ENCODE measurements at regions not wholly inside any gene's neighbourhood (a gene's known extent, or its start where the extent isn't known, plus 50 kb on each side); places are given as distances from the start of the nearest gene placed in this dataset.

DNA sequence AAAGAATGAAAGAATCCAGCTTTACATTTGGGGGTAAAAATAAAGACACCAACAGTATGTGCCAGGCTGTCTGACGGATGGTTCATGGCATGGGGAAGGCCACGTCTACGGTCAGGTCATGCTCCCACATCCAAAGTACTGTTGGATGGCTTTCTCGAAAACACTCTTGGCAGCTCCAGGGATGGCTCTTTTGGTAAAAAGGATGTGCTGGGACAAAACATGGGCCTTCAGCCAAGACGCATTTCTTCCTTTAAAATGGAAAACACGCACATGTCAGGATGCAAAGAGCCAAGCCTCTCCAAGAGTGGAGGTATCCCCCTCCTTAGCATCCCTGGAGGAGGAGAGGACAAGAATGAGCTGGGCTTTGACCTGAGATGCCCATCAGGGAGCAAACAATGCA is 376.5 kb upstream of the KLHL29 start:
- Histone ChIP-seq H4K20me1 (ENCODE audit: control insufficient read depth, extremely low read depth, insufficient read depth, low read length) (no peaks in the 10 kb centered on the region), H3K4me1 (ENCODE audit: control insufficient read depth, extremely low read depth, insufficient read depth, low read length) (no peaks in the 10 kb centered on the region), H3K36me3 (ENCODE audit: control insufficient read depth, insufficient read depth, low read length) (no peaks in the 10 kb centered on the region), H3K4me3 (replicated peaks in 1 of 4; ENCODE audit: control extremely low read depth in 1 of 4, insufficient read depth in 1 of 4, low read depth in 3 of 4, low read length in 4 of 4) (no peak overlapping the region), H3K27me3 (ENCODE audit: control insufficient read depth, insufficient read depth, low read length) (no peaks in the 10 kb centered on the region), H3K9ac (ENCODE audit: insufficient read depth, low read length) (no peak overlapping the region), H2AFZ (ENCODE audit: low read length) (no peak overlapping the region), H3K79me2 (ENCODE audit: control insufficient read depth, insufficient read depth, low read length) (no peaks in the 10 kb centered on the region), H3K27ac (ENCODE audit: insufficient read depth, low read length) (no peak overlapping the region), H3K9me3 (ENCODE audit: control insufficient read depth, insufficient read depth, low read depth, low read length) (no peaks in the 10 kb centered on the region), H3K4me2 (ENCODE audit: extremely low read depth, insufficient read depth, low read length) (no peak overlapping the region)
- no peak for DNase-seq (ENCODE audit: low read depth in 2 of 2)
- TF ChIP-seq CTCF (conservative IDR thresholded peaks at IDR 0.05 in 1 of 2, IDR thresholded peaks at IDR 0.05 in 1 of 2; ENCODE audit: low read depth in 1 of 2, low read length in 2 of 2), result no peak
- TF ChIP-seq EZH2 (IDR thresholded peaks at IDR 0.05; ENCODE audit: low read length, missing control alignments), result no peak

- DNase-seq (ENCODE audit: low read depth in 2 of 2), result no peak
- Histone ChIP-seq H3K9me3 (ENCODE audit: control insufficient read depth, insufficient read depth, low read depth, low read length) (no peaks in the 10 kb centered on the region), H3K4me2 (ENCODE audit: extremely low read depth, insufficient read depth, low read length) (no peak overlapping the region), H3K36me3 (ENCODE audit: control insufficient read depth, insufficient read depth, low read length) (no peaks in the 10 kb centered on the region), H3K27me3 (ENCODE audit: control insufficient read depth, insufficient read depth, low read length) (no peaks in the 10 kb centered on the region), H3K27ac (ENCODE audit: insufficient read depth, low read length) (no peak overlapping the region), H2AFZ (ENCODE audit: low read length) (no peak overlapping the region), H3K4me1 (ENCODE audit: control insufficient read depth, extremely low read depth, insufficient read depth, low read length) (no peaks in the 10 kb centered on the region), H3K4me3 (replicated peaks in 1 of 4; ENCODE audit: control extremely low read depth in 1 of 4, insufficient read depth in 1 of 4, low read depth in 3 of 4, low read length in 4 of 4) (no peak overlapping the region), H3K79me2 (ENCODE audit: control insufficient read depth, insufficient read depth, low read length) (no peaks in the 10 kb centered on the region), H3K9ac (ENCODE audit: insufficient read depth, low read length) (no peak overlapping the region), H4K20me1 (ENCODE audit: control insufficient read depth, extremely low read depth, insufficient read depth, low read length) (no peaks in the 10 kb centered on the region)
- TF ChIP-seq CTCF (conservative IDR thresholded peaks at IDR 0.05 in 1 of 2, IDR thresholded peaks at IDR 0.05 in 1 of 2; ENCODE audit: low read depth in 1 of 2, low read length in 2 of 2) (no peak), EZH2 (IDR thresholded peaks at IDR 0.05; ENCODE audit: low read length, missing control alignments) (no peak)
Measured at GRCh38 chr2:23008951-23009350, 376.0 kb upstream of the KLHL29 start.

DNA sequence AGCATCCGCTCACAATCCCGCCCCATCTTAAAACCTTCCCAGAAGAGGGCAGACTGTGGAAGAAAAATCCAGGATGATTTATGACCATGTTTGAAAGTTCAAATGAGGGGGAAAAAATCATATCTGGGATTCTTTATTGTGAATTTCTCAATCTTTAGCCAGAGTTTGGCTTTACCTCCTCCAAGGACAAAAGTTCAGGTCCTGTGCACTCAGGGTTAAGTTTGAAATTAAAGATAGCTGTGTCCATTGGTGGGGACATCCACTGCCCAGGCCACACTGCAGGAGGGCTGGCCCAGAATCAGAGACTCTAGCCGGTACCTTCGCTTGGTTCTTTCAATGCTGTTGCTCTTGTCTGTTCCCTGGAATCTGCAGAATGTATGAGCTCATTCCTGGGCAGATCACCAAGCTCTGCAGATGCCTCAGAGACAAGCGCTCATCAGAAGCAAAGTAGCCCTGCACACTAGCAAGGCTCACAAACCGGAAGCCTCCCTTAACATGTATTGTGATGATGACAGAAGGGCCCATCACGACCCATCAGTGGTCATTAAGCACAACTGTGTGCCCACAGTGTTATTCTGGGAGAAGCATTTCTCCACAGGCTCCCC is 375.3 kb upstream of the KLHL29 start:
- H3K27me3 ChIP-seq (ENCODE audit: control insufficient read depth, insufficient read depth, low read length), result no peaks in the 10 kb centered on the region
- H3K4me2 ChIP-seq (ENCODE audit: extremely low read depth, insufficient read depth, low read length), result no peak overlapping the region
- H3K4me3 ChIP-seq (replicated peaks in 1 of 4; ENCODE audit: control extremely low read depth in 1 of 4, insufficient read depth in 1 of 4, low read depth in 3 of 4, low read length in 4 of 4), result no peak overlapping the region
- H3K4me1 ChIP-seq (ENCODE audit: control insufficient read depth, extremely low read depth, insufficient read depth, low read length), result no peaks in the 10 kb centered on the region
- H3K9me3 ChIP-seq (ENCODE audit: control insufficient read depth, insufficient read depth, low read depth, low read length), result no peaks in the 10 kb centered on the region
- no peaks in the 10 kb centered on the region for H3K79me2 ChIP-seq (ENCODE audit: control insufficient read depth, insufficient read depth, low read length)
- TF ChIP-seq CTCF (conservative IDR thresholded peaks at IDR 0.05 in 1 of 2, IDR thresholded peaks at IDR 0.05 in 1 of 2; ENCODE audit: low read depth in 1 of 2, low read length in 2 of 2) (no peak), EZH2 (IDR thresholded peaks at IDR 0.05; ENCODE audit: low read length, missing control alignments) (no peak)
- no peaks in the 10 kb centered on the region for H4K20me1 ChIP-seq (ENCODE audit: control insufficient read depth, extremely low read depth, insufficient read depth, low read length)
- H3K9ac ChIP-seq (ENCODE audit: insufficient read depth, low read length), result no peak overlapping the region
- no peak overlapping the region for H3K27ac ChIP-seq (ENCODE audit: insufficient read depth, low read length)
- H3K36me3 ChIP-seq (ENCODE audit: control insufficient read depth, insufficient read depth, low read length), result no peaks in the 10 kb centered on the region
- no peak overlapping the region for H2AFZ ChIP-seq (ENCODE audit: low read length)
- DNase-seq (ENCODE audit: low read depth in 2 of 2), result peak; percentile 9 to 14
